HAP-1 (cell line): ENCODE measurements at regions not wholly inside any gene's neighbourhood (a gene's known extent, or its start where the extent isn't known, plus 50 kb on each side); places are given as distances from the start of the nearest gene placed in this dataset.

ENCODE experiments used
- DNase-seq, 2 experiments: peaks; one replicate each; pipeline ENCODE4 v3.0.0-alpha.2; 2016 to 2020; ENCODE audit warnings: low spot score in 2 of 2
- H3K27me3 ChIP-seq: fragments of 250-450 bp; sonication (Bioruptor Pico); 2 replicates; pipeline ENCODE4 v1.5.1; 2020; ENCODE audit warnings: low read depth, mild to moderate bottlenecking, moderate library complexity
- H3K36me3 ChIP-seq: fragments of 250-450 bp; sonication (Bioruptor Pico); replicated peaks from 2 replicates; pipeline ENCODE4 v1.5.1; 2020; ENCODE audit warnings: mild to moderate bottlenecking
- H3K4me1 ChIP-seq: fragments of 250-450 bp; sonication (Bioruptor Pico); 2 replicates; pipeline ENCODE4 v1.5.1; 2020; ENCODE audit warnings: mild to moderate bottlenecking
- H3K4me3 ChIP-seq: fragments of 250-450 bp; sonication (Bioruptor Pico); 2 replicates; pipeline ENCODE4 v1.5.1; 2020; ENCODE audit warnings: mild to moderate bottlenecking, moderate library complexity
- H3K9me3 ChIP-seq: fragments of 250-450 bp; sonication (Bioruptor Pico); 2 replicates; pipeline ENCODE4 v1.5.1; 2020; ENCODE audit warnings: mild to moderate bottlenecking, moderate library complexity
- in situ Hi-C: fragments of 300-500 bp; cut with MboI; formaldehyde crosslinking; loops from 3 replicates; pipeline ENCODE4 v1.14.3; 2020; ENCODE audit warnings: low sequenced_read_pairs, inconsistent platforms, mixed read lengths

DNA sequence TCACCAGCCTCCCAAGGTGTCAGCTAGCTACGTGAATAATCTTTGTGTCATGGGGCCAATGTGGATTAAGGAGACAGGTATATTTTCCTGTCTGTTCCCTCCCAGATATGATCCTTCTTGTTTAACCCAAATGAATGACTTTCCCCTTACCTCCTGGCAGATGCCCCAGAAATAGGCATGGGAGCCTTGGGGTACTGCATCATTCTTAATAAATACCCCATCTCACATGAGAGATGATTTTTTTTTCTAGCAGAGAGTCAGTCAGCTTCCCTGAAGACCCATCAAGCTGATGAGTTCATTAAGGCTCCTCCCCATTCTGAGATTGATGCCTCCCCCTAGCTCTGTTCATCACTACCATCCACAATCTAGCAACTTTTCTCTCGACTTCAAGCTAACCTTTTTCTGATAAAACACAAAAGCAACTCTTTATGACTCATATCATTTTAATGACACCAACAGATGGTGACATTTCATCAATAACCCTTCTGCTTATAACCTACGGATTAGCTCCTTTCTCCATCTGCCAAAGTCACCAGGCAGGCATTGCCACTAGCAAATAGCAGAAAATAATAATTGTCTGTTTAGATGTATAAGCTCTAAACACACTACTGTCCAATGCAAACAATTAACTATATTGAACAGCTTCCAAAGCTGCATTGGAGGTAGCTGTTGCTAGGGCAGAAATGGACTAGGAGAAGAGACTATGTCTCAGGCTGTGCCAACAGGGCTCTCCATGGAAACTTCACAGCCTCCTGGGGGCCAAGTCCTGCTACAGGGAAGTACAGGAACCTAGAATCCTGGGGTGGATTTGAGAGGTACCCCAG, 143.7 kb downstream of the ACER2 start:
- in situ Hi-C loops: no loop called here
- Histone ChIP-seq H3K27me3 (no peaks in the 10 kb centered on the region), H3K36me3 (no peaks in the 10 kb centered on the region), H3K4me3 (no peak overlapping the region), H3K9me3 (no peaks in the 10 kb centered on the region), H3K4me1 (no peaks in the 10 kb centered on the region)
- no peak for DNase-seq

GRCh38 chr9:19551124-19551929, 142.5 kb downstream of the ACER2 start:
- Histone ChIP-seq H3K4me3 (no peak overlapping the region), H3K27me3 (no peaks in the 10 kb centered on the region), H3K9me3 (no peaks in the 10 kb centered on the region), H3K4me1 (no peaks in the 10 kb centered on the region), H3K36me3 (no peaks in the 10 kb centered on the region)
- in situ Hi-C loops: no loop called here
- no peak for DNase-seq

DNA sequence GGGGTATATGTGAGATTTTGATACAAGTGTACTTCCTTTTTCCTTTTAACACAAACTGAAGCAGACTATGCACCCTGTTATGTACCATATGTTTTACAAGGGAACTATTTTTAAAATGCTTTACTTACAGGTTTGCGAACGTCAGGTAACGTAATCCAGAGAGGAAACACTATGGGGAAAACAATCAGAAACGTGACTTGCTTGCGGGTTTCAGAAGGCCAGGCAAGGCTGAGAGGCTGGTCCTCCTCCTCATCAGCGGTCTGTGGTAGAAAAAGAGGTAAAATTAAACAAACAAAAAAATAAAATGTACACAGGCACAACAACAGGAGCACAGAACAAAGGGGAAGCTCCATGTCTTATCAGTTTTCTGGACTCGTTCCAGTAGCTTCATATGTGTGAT, 141.2 kb downstream of the ACER2 start:
- no peak overlapping the region for H3K4me3 ChIP-seq
- DNase-seq: no peak
- no peaks in the 10 kb centered on the region for H3K27me3 ChIP-seq
- H3K36me3 ChIP-seq: no peaks in the 10 kb centered on the region
- in situ Hi-C loops: no loop called here
- H3K4me1 ChIP-seq: no peaks in the 10 kb centered on the region
- H3K9me3 ChIP-seq: no peaks in the 10 kb centered on the region

GRCh38 chr9:19533373-19533772, 124.6 kb downstream of the ACER2 start:
- Histone ChIP-seq H3K36me3 (no peaks in the 10 kb centered on the region), H3K27me3 (no peaks in the 10 kb centered on the region), H3K4me3 (no peak overlapping the region), H3K4me1 (no peaks in the 10 kb centered on the region), H3K9me3 (no peaks in the 10 kb centered on the region)
- no peak for DNase-seq
- in situ Hi-C loops: no loop called here

GRCh38 chr9:19527663-19528062, 118.9 kb downstream of the ACER2 start:
- Histone ChIP-seq H3K4me3 (no peak overlapping the region), H3K9me3 (no peaks in the 10 kb centered on the region), H3K27me3 (0 out of 2 replicates have a peak, but pooled peaks cover 3% of the 10 kb centered on the region), H3K4me1 (no peaks in the 10 kb centered on the region), H3K36me3 (no peaks in the 10 kb centered on the region)
- in situ Hi-C loops: no loop called here
- DNase-seq: no peak

DNA sequence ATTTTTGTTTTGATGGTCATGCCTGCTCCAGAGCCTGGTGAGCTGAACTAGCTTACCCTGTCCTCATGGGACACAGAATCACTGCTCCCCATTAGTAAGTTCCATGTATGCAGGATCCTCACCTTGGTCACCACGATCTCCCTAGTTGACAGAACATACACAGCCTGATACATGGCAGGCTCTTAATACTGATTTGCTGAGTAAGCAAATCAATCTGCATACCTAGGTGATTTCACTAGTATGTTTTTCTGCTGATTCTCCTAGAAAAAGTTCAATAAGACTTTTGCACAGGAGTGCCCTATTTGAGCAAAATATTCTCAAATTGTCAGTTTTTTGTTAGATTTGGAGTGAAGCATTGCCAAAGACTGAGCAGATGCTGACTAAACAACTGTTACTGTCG, 113.7 kb downstream of the ACER2 start:
- Histone ChIP-seq H3K36me3 (no peaks in the 10 kb centered on the region), H3K27me3 (peaks cover 4% of the 10 kb centered on the region; the same call in 1 of the 2 replicates), H3K4me3 (no peak overlapping the region), H3K9me3 (no peaks in the 10 kb centered on the region), H3K4me1 (no peaks in the 10 kb centered on the region)
- in situ Hi-C loops: no loop called here
- no peak for DNase-seq

DNA sequence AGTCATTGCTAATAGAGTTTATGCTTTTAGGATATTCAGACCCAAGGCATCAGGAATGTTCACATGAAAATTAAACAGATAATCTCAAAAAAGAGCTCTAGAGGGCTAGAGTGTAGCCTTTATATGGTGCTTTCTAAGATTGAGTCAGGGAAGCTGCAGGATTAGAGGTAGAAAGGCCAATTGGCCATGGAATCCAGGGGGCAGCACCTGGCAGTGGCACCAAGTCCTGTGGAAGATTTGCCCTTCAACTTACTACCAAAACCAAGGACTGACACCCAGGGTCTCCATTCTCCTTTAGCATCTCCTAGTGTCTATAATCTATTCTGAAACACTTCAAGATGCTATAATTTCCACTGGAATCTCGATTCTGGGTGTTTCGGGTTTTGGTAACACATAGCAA, 112.4 kb downstream of the ACER2 start:
- peaks cover 8% of the 10 kb centered on the region; the same call in 1 of the 2 replicates for H3K27me3 ChIP-seq
- DNase-seq: no peak
- in situ Hi-C loops: no loop called here
- H3K9me3 ChIP-seq: no peaks in the 10 kb centered on the region
- no peaks in the 10 kb centered on the region for H3K4me1 ChIP-seq
- no peaks in the 10 kb centered on the region for H3K36me3 ChIP-seq
- H3K4me3 ChIP-seq: no peak overlapping the region

DNA sequence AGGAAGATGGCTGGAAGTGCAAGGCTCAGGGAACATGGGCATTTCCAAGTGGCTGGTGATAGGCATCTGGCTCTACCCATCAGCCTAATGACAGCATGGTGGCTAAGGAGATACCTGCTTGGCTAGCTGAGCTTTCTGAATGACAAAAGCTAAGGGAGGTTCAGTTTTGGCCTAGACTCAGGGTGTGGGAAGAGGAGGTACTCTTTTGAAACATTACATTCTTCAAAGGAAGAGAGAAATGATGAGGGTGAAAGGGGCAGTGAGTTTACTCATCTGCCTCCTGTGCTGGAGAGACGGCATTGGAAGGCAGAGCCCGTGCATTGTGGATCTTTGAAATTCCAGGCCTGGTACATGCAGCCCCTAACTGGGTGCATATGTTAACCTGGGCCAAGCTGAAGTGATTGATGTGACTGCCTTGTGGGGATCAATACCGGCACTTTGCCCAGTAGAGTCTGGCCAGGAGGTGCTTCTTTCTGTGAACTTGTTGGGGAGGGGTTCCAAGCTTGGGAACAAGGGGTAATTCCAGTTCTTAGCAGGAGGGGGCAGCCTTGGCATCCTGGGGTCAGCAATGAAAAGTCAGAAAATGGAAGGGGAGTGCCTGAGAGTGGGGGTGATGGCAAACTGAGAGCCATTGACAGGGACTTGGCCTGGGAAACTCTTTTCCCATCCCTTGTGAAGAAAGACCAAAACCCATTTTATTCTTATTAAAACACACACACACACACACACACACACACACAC, 108.6 kb downstream of the ACER2 start:
- Histone ChIP-seq H3K4me3 (no peak overlapping the region), H3K36me3 (no peaks in the 10 kb centered on the region), H3K9me3 (no peaks in the 10 kb centered on the region), H3K27me3 (peaks cover 10% of the 10 kb centered on the region; the same call in 1 of the 2 replicates), H3K4me1 (no peaks in the 10 kb centered on the region)
- peak in 1 of 2 experiments; percentile 51 for DNase-seq
- in situ Hi-C loops: no loop called here

DNA sequence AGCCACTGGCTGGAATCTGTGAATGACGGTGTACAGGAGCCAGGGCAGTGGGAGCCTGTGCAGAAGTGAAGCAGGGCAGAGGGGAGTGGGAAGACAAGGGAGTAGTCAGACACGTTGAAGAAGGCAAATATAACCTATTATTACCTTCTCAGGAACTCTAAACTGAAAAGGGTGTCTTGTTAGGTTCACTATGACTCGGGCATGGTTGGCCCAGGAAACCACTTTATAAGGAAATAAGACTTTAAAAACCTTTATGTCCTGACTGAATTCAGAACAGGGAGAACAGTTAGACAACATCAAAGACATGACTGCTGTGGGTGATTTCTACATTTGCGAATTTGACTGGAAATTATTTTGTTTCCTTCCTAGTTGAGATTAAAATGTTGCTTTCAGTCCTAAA, 107.5 kb downstream of the ACER2 start:
- Histone ChIP-seq H3K4me1 (no peaks in the 10 kb centered on the region), H3K9me3 (no peaks in the 10 kb centered on the region), H3K4me3 (no peak overlapping the region), H3K36me3 (no peaks in the 10 kb centered on the region), H3K27me3 (peaks cover 10% of the 10 kb centered on the region; the same call in 1 of the 2 replicates)
- in situ Hi-C loops: no loop called here
- DNase-seq: no peak

DNA sequence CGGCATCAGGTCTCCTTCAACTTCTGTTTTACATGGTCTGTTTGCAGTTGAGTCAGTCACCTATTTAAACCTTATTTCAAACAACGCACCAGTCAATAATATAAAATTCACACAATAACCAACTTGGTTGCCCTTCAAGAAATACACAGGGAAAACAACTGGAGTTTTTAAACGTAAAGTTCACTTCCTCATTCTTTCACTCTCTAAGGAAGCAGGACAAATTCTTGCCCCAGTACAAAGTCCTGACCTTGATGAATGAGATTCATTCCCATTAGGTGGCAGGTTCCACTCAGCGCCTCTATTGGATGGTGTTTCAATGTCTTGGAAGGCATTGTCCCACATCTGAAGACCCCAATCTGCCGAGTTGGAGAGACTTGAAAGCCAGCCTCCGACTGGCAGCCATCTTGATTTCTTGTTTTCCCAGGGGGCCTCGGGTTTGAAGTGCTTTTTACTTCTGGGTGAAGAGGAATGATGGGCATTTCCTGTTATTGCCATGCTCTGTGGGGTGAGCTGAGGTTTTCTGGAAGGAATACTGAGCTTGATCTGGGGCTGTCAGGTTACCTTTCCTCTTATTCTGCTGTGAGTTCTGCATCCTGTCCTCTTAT, 105.0 kb downstream of the ACER2 start:
- Histone ChIP-seq H3K27me3 (peaks cover 14% of the 10 kb centered on the region), H3K4me3 (no peak overlapping the region), H3K4me1 (no peaks in the 10 kb centered on the region), H3K36me3 (no peaks in the 10 kb centered on the region), H3K9me3 (no peaks in the 10 kb centered on the region)
- no peak for DNase-seq
- in situ Hi-C loops: no loop called here

GRCh38 chr9:19512103-19512832, 103.5 kb downstream of the ACER2 start:
- in situ Hi-C loops: no loop called here
- Histone ChIP-seq H3K27me3 (peaks cover 19% of the 10 kb centered on the region), H3K4me1 (no peaks in the 10 kb centered on the region), H3K4me3 (no peak overlapping the region), H3K36me3 (no peaks in the 10 kb centered on the region), H3K9me3 (no peaks in the 10 kb centered on the region)
- no peak for DNase-seq

DNA sequence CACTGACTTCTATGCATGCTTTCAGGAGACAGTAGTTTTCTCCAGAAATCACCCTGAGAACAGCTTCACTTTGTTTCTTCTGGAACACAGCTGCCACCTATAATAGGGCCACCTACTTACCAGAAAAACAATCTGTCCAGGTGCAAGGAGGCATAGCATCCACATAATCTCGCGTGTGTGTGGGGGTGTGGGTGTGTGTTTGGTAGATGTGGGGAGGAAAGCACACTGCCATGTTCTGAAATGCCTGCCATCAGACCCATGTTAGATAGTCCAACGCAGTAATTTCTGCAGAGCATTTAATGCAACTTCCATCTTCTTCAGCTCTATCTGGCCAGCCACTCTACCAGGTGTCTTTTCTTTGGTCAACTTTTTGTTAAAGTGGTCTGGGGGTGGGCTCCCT, 102.9 kb downstream of the ACER2 start:
- peaks cover 20% of the 10 kb centered on the region for H3K27me3 ChIP-seq
- H3K4me3 ChIP-seq: no peak overlapping the region
- no peaks in the 10 kb centered on the region for H3K9me3 ChIP-seq
- no peaks in the 10 kb centered on the region for H3K4me1 ChIP-seq
- in situ Hi-C loops: no loop called here
- no peak for DNase-seq
- no peaks in the 10 kb centered on the region for H3K36me3 ChIP-seq

GRCh38 chr9:19510907-19511306, 102.1 kb downstream of the ACER2 start:
- in situ Hi-C loops: no loop called here
- Histone ChIP-seq H3K9me3 (no peaks in the 10 kb centered on the region), H3K36me3 (no peaks in the 10 kb centered on the region), H3K27me3 (peaks cover 18% of the 10 kb centered on the region), H3K4me1 (no peaks in the 10 kb centered on the region), H3K4me3 (no peak overlapping the region)
- DNase-seq: no peak
